AG09309 (cell line): ENCODE measurements at regions not wholly inside any gene's neighbourhood (a gene's known extent, or its start where the extent isn't known, plus 50 kb on each side); places are given as distances from the start of the nearest gene placed in this dataset.

Experiments
- DNase-seq: peaks from one replicate; pipeline ENCODE4 v3.0.0-alpha.2; 2010; ENCODE audit warnings: low read depth
- H3K4me3 ChIP-seq: 2 replicates; pipeline ENCODE4 v1.5.1; 2011; ENCODE audit warnings: mild to moderate bottlenecking, low read depth, low read length, moderate library complexity; ENCODE audit not compliant: control insufficient read depth
- CTCF ChIP-seq: IDR thresholded peaks from 2 replicates; pipeline ENCODE4 v1.5.1; 2011; ENCODE audit warnings: mild to moderate bottlenecking, low read depth, low read length, inconsistent platforms; ENCODE audit not compliant: insufficient read depth, control insufficient read depth; ENCODE audit errors: missing control alignments

GRCh38 chr10:58976254-58976653 is 200.2 kb upstream of the PHYHIPL start:
- H3K4me3 ChIP-seq: no peak overlapping the region
- no peak for DNase-seq
- no peak for TF ChIP-seq CTCF

GRCh38 chr10:58979711-58980110 is 196.7 kb upstream of the PHYHIPL start:
- DNase-seq: no peak
- no peak for TF ChIP-seq CTCF
- H3K4me3 ChIP-seq: no peak overlapping the region

- H3K4me3 ChIP-seq: no peak overlapping the region
- no peak for TF ChIP-seq CTCF
- DNase-seq: no peak
Measured at GRCh38 chr10:58980826-58981415, 195.5 kb upstream of the PHYHIPL start.

GRCh38 chr10:58981846-58982245 is 194.6 kb upstream of the PHYHIPL start:
- no peak for TF ChIP-seq CTCF
- H3K4me3 ChIP-seq: no peak overlapping the region
- DNase-seq: no peak

- DNase-seq: no peak
- H3K4me3 ChIP-seq: no peak overlapping the region
- TF ChIP-seq CTCF: no peak
Measured at GRCh38 chr10:58982470-58983239, 193.8 kb upstream of the PHYHIPL start.

- no peak for DNase-seq
- no peak overlapping the region for H3K4me3 ChIP-seq
- no peak for TF ChIP-seq CTCF
Measured at GRCh38 chr10:58985216-58985615, 191.2 kb upstream of the PHYHIPL start.
